SHP77 (cell line): ENCODE measurements at regions not wholly inside any gene's neighbourhood (a gene's known extent, or its start where the extent isn't known, plus 50 kb on each side); places are given as distances from the start of the nearest gene placed in this dataset.

Experiments used
- DNase-seq, 2 experiments: peaks; one replicate each; lab custom pipeline; 2025; lab: John Stamatoyannopoulos, UW

DNA sequence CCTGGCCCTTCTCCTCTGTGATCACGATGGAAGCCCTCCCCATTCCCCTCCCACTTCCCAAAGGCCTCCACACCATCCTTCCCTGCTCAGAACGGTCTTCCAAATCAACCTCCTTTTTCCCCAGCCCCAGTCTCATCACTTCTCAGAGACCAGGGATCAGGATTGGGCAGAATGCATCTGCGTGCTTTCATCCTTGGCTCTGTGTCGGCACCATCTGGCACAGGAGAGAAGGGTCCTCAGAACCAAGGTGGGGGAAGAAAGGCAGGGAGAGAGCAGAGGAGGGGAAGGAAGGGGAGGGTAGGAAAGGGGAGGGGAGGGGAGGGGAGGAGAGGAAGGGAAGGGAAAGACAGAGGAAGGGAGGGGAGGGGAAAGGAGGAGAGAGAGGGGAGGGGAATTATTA is 52.4 kb upstream of the FICD start:
- DNase-seq = no peak

GRCh38 chr12:108461058-108461660 is 53.9 kb upstream of the FICD start:
- DNase-seq = no peak

- no peak for DNase-seq
Observed at GRCh38 chr12:108459149-108459548, 55.9 kb upstream of the FICD start.

DNA sequence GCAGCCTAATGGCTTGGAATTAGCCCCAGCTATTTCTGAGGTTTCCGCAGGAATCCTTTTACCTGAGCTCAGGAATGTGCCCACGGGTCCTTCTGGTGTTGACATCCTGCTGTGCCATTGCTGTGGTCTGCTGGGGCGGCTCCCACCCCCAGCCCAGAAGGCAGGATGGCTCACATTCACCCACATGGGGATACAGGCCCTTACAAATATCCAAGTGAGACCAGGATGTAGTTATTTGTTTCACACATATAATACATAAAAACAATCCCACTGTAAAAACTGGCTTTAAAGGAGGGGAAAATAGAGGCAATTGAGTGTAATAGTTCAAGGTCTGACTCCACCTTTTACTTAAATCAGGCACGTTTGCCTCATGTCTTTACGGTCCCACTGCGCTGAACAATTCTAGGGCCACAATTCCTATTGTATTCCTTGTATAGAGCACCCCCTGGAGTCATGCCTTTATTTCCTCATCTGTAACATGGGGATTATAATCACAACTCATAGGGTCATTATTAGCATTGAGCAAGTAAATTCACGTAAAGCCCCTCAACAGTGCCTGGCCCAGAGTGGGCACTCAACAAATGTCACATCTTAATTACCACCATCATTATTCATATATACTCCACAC is 57.2 kb upstream of the FICD start:
- DNase-seq = no peak

DNA sequence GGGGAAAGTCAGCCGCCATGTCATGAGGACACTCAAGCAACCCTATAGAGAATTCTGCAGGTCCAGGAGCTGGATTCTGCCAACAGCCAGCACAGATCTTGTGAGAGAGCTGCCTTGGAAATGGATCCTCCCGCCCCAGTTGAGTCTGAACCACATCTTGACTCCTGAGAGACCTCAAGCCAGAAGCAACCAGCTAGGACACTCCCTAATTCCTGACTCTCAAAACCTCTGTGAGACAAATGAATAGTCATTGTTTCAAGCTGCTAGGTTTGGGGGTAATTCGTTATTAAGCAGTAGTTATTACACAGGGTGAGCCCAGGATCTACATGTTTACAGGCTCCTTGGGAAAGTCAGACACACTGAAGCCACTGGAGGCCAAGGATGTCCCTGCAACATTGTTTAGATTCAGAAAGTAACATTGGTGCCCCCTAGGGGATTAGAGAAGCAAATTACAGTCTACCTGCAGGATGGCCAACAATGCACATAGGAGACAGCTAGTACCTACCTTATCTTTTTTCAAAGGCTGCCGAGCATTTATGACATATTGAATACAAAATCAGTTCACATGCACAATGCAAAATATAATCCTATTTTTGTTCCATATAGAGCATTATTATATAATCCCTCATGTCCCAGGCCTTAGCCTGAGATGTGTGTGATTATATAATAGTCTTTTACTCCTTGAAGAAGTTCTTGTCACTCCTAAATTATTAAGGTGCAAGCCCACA is 57.9 kb upstream of the FICD start:
- peak; percentile 50 to 72 for DNase-seq

GRCh38 chr12:108455706-108456105 is 59.4 kb upstream of the FICD start:
- DNase-seq = no peak

GRCh38 chr12:108454539-108455139 is 60.4 kb upstream of the FICD start:
- no peak for DNase-seq

GRCh38 chr12:108449478-108449877 is 65.6 kb upstream of the FICD start:
- DNase-seq = no peak

DNA sequence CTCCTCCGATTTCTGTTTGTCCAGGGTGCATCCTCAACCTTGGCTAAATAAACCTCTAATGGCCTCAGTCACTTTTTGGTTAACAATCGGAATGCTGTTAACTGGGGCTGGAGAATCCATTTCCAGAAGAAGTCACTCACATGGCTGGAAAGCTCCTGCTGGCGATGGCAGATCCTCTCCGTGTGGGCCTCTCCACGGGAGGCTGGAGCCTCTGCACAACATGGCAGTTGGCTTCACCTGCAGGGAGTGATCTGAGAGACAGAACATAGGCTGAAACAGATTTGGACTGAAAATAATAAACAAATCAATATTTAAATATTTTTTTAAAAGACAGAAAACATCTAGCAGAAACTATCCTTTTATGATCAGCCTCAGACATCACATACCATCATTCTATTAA is 66.8 kb upstream of the FICD start:
- DNase-seq = no peak

- no peak for DNase-seq
Observed at GRCh38 chr12:108447168-108447832, 67.8 kb upstream of the FICD start.

- no peak for DNase-seq
Observed at GRCh38 chr12:108446766-108447165, 68.3 kb upstream of the FICD start.

- no peak for DNase-seq
Observed at GRCh38 chr12:108442910-108443309, 72.2 kb upstream of the FICD start.

DNA sequence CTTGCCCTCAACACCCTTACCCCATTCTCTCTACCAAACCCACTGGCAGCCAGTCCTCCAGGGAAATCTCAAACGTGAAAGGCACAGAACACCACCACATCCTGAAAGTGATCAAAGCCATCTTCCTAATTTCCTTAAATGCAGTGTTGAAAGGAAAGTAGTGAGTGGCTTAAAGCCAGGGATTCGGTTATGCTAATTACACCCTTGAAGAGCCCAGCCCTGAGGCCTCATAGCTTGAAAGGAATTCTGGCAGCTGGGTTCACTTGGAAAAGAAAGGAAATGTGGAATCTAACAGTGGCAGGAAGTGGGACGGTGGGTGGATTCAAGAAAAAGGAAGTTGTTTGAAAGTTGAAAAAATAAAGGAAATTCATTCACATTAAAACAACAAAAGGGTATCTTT is 73.0 kb upstream of the FICD start:
- no peak for DNase-seq

DNA sequence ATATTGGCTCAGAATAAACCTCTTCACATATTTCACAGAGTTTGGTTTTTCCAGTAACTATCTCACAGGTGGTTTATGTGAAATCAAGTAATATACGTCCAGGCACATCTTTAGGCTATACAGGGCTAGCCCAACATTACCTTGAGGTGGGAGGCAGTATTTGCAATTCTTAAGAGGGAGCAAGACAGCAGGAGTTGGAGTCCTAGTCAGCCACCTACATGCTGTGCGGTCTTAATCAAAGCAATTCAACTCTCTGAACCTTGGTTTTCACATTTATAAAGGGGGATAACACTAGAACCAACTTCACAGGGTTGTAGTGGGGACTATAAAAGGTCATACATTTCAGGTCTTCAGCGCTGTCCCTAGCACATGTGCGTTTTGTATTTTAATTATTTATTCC is 73.5 kb upstream of the FICD start:
- no peak for DNase-seq

DNA sequence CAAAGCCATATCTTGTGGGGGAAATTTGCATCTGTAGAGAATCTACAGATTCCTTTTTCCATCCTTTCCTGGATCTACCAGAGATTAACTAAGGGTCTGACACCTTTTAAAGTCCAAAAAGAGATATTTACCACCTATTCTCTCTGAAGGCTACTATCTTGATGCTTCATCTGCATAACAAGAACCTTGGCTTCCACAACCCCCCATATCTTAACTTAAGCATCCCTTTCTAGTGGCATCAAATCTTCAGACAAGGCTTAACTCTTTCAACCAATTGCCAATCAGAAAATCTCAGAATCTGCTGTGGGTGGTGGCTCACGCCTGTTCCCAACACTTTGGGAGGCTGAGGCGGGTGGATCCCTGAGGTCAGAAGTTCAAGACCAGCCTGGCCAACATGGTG is 74.3 kb upstream of the FICD start:
- no peak for DNase-seq

GRCh38 chr12:108438667-108439066 is 76.4 kb upstream of the FICD start:
- no peak for DNase-seq

- no peak for DNase-seq
Observed at GRCh38 chr12:108432423-108433121, 82.5 kb upstream of the FICD start.

DNA sequence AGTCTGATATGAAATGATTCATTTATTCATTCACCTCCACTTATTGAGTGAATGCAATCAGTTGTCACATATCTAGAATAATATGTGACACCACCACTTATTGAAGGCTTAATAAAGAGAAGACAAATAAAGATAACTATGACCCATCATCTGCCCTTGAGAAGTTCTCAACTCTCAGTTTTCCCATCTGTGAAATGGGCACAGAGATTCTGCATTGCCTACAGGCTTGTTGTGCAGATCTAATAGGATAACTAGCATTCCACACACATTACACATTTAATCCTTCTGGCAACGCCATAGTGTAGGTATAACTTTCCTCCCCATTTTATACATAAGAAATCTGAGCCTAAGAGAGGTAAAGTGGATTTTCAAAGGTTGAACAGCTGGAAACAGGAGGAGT is 84.2 kb upstream of the FICD start:
- no peak for DNase-seq

- peak; percentile 18 to 33 for DNase-seq
Observed at GRCh38 chr12:108430245-108430644, 84.8 kb upstream of the FICD start.

DNA sequence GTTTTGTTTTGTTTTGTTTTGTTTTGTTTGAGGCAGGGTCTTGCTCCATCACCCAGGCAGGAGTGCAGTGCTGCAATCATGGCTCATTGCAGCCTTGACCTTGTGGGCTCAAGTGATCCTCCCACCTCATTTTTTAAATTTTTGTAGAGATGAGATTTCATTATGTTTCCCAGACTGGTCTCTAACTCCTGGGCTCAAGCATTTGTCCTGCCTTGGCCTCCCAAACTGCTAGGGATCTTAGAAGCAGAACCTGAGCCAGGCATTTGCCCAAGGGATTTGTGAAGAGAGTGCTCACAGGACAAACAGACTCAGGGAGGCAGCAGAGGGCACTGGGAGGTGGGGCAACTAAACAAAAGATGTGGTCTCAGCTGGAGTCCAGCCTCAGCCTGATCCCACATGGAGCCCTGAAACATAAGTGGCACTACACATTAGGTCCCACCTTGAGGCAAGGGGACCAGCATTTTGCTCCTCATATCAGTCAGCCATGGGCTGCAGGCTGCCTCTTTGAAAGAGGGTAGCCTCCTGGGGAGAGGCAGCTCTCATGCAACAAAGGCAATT is 86.2 kb upstream of the CMKLR1 start:
- DNase-seq = no peak

GRCh38 chr12:108424816-108425215 is 85.7 kb upstream of the CMKLR1 start:
- DNase-seq = no peak

DNA sequence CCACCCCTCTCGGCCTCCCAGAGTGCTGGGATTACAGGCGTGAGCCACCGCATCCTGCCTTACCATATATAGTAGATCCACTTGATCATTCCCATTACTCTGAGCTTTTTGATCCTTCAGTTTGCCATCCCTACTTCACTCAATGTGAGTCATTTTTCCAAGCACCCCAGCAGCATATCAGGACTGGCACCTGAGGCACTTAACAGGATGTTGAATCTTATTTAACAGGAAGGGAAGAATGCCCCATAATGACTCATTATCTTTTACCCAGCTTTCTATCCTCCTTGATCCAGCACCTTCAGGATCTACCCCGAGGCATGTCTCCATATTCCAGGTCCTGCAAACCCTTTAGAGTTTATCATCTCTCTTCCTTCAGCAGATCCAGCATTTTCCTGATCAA is 84.9 kb upstream of the CMKLR1 start:
- DNase-seq = no peak
